ENCODE measurements at regions not wholly inside any gene's neighbourhood (a gene's known extent, or its start where the extent isn't known, plus 50 kb on each side); places are given as distances from the start of the nearest gene placed in this dataset.

DNA sequence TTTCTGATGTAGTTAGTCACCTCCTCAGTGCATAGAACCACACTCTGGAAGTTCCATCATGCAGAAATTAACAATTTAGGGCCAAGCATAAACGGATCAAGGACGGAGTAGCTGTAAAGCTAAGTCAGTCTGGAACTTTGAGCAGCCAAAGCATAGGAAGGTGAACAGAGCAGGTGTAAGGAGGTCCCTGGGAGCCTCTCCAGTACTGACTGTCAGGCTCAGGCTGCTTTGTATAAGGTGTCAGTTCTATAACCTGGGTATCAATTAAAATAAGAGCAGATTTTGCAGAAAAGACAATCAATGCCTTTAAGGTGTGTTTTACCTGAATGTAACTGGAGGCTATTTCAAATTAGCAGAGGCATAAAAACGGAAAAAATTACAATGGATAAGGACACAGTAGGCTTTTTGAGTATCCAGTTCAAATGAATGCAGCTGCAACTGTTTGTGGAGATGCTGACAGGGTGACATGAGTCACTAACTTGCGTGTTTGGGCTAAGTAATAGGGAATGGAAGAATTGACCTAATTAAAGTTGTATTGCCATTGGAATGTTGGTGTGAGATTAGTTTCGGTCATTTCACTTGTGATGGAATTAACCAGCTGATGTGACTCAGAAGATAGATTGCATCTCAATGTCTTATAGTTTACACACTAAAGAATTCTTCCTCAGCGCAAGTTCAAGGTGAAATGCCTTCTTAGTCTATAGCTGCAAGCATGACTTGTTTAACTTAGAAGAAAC is 417.9 kb upstream of the CNTNAP2 start:
- TF ChIP-seq, protein P1, sequence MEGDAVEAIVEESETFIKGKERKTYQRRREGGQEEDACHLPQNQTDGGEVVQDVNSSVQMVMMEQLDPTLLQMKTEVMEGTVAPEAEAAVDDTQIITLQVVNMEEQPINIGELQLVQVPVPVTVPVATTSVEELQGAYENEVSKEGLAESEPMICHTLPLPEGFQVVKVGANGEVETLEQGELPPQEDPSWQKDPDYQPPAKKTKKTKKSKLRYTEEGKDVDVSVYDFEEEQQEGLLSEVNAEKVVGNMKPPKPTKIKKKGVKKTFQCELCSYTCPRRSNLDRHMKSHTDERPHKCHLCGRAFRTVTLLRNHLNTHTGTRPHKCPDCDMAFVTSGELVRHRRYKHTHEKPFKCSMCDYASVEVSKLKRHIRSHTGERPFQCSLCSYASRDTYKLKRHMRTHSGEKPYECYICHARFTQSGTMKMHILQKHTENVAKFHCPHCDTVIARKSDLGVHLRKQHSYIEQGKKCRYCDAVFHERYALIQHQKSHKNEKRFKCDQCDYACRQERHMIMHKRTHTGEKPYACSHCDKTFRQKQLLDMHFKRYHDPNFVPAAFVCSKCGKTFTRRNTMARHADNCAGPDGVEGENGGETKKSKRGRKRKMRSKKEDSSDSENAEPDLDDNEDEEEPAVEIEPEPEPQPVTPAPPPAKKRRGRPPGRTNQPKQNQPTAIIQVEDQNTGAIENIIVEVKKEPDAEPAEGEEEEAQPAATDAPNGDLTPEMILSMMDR (IDR thresholded peaks at IDR 0.05 in 4 of 5, conservative IDR thresholded peaks at IDR 0.05 in 1 of 5) = no peak
- no peak for TF ChIP-seq POLR2A (IDR thresholded peaks at IDR 0.05)
